ENCODE measurements at regions not wholly inside any gene's neighbourhood (a gene's known extent, or its start where the extent isn't known, plus 50 kb on each side); places are given as distances from the start of the nearest gene placed in this dataset.

GRCh38 chr3:124142389-124142970 lies 150.6 kb upstream of the ROPN1 start:
- no peak overlapping the region for H3K4me2 ChIP-seq (ENCODE audit: low read depth, low read length, poor library complexity, severe bottlenecking)
- no peaks in the 10 kb centered on the region for H3K79me2 ChIP-seq (ENCODE audit: insufficient read depth, low read length)
- no peaks in the 10 kb centered on the region for H3K27me3 ChIP-seq (ENCODE audit: low read length)
- no peak for TF ChIP-seq EZH2phosphoT487 (conservative IDR thresholded peaks at IDR 0.05; ENCODE audit: low read length)
- TF ChIP-seq, protein P1, sequence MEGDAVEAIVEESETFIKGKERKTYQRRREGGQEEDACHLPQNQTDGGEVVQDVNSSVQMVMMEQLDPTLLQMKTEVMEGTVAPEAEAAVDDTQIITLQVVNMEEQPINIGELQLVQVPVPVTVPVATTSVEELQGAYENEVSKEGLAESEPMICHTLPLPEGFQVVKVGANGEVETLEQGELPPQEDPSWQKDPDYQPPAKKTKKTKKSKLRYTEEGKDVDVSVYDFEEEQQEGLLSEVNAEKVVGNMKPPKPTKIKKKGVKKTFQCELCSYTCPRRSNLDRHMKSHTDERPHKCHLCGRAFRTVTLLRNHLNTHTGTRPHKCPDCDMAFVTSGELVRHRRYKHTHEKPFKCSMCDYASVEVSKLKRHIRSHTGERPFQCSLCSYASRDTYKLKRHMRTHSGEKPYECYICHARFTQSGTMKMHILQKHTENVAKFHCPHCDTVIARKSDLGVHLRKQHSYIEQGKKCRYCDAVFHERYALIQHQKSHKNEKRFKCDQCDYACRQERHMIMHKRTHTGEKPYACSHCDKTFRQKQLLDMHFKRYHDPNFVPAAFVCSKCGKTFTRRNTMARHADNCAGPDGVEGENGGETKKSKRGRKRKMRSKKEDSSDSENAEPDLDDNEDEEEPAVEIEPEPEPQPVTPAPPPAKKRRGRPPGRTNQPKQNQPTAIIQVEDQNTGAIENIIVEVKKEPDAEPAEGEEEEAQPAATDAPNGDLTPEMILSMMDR (IDR thresholded peaks at IDR 0.05; ENCODE audit: insufficient read depth, low read length, poor library complexity, severe bottlenecking), result no peak
- no peaks in the 10 kb centered on the region for H4K20me1 ChIP-seq (ENCODE audit: low read depth, low read length)
- H3K36me3 ChIP-seq (ENCODE audit: low read length), result no peaks in the 10 kb centered on the region
- no peak overlapping the region for H3K4me3 ChIP-seq (ENCODE audit: insufficient read depth, low read length, poor library complexity, severe bottlenecking)
- no peaks in the 10 kb centered on the region for H3F3A ChIP-seq (ENCODE audit: insufficient read depth)
- H3K9me3 ChIP-seq (ENCODE audit: insufficient read depth, low read length), result no peaks in the 10 kb centered on the region
- no peaks in the 10 kb centered on the region for H3K9me2 ChIP-seq (replicated peaks; ENCODE audit: insufficient read depth, low read length)
- no peak overlapping the region for H3K27ac ChIP-seq (ENCODE audit: low read depth, low read length)
- H2AFZ ChIP-seq (ENCODE audit: low read depth, low read length, severe bottlenecking), result no peak overlapping the region
- H3K9ac ChIP-seq (ENCODE audit: low read length), result no peak overlapping the region

DNA sequence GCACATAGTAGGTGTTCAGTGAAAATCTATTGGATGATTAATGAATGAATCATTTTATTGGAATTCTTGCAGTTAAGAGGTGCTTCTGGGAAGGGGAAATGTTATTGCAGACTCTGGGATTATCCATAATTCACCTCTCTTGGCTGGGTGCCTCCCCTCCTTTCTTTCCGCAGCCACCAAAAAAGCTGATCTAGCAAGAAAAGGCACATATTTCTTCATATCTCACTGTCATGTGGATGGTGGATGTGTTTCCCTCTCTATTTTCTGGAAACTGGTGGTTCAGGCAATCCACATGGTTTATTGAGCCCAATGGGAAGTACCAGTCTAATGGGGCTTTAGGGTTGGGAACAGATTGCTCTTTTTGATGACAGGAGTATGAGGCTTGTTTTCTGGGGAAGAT lies 151.1 kb upstream of the ROPN1 start:
- Histone ChIP-seq H3K9me3 (ENCODE audit: insufficient read depth, low read length) (no peaks in the 10 kb centered on the region), H3K79me2 (ENCODE audit: insufficient read depth, low read length) (no peaks in the 10 kb centered on the region), H3K4me3 (ENCODE audit: insufficient read depth, low read length, poor library complexity, severe bottlenecking) (no peak overlapping the region), H3K9me2 (replicated peaks; ENCODE audit: insufficient read depth, low read length) (no peaks in the 10 kb centered on the region), H4K20me1 (ENCODE audit: low read depth, low read length) (no peaks in the 10 kb centered on the region), H2AFZ (ENCODE audit: low read depth, low read length, severe bottlenecking) (no peak overlapping the region), H3K4me2 (ENCODE audit: low read depth, low read length, poor library complexity, severe bottlenecking) (no peak overlapping the region), H3K27me3 (ENCODE audit: low read length) (no peaks in the 10 kb centered on the region), H3K9ac (ENCODE audit: low read length) (no peak overlapping the region), H3K27ac (ENCODE audit: low read depth, low read length) (no peak overlapping the region), H3F3A (ENCODE audit: insufficient read depth) (no peaks in the 10 kb centered on the region), H3K36me3 (ENCODE audit: low read length) (no peaks in the 10 kb centered on the region)
- TF ChIP-seq, protein P1 (IDR thresholded peaks at IDR 0.05; ENCODE audit: insufficient read depth, low read length, poor library complexity, severe bottlenecking), result no peak
- TF ChIP-seq EZH2phosphoT487 (conservative IDR thresholded peaks at IDR 0.05; ENCODE audit: low read length), result no peak

DNA sequence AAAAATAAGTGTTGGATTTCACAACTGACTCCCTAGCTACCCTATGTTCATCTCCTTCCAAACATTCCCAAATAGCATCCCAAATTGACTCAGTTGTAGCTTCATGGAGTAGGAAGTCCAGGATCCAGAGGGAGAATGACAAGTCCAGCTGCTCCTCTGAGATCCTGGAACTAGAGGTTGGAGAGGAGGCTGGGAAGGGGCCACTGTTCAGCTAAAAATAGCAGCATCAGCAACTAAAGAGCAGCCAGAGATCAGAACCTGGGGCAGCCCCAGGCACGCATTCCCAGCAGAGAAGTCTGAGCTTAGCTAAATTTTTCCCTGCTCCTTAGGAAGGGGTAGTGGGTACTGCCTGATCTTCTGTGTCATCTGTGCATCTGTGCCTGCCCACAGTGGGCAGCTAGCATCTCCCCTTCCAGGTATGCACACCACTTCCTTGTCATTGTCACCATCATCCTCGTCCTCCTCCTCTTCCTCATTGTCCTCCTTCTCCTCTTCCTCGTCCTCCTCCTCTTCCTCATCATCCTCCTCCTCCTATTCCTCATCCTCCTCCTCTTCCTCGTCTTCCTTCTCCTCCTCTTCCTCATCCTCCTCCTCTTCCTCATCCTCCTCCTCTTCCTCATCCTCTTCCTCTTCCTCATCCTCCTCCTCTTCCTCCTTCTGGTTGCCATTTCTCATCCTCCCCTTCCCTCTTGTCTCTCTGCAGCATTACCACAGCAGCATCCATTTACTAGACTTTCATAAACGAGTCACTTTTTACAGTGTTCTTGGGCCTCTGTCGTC lies 152.3 kb upstream of the ROPN1 start:
- no peaks in the 10 kb centered on the region for H3K36me3 ChIP-seq (ENCODE audit: low read length)
- no peaks in the 10 kb centered on the region for H4K20me1 ChIP-seq (ENCODE audit: low read depth, low read length)
- H3K27me3 ChIP-seq (ENCODE audit: low read length), result no peaks in the 10 kb centered on the region
- TF ChIP-seq EZH2phosphoT487 (conservative IDR thresholded peaks at IDR 0.05; ENCODE audit: low read length), result no peak
- TF ChIP-seq, protein P1 (IDR thresholded peaks at IDR 0.05; ENCODE audit: insufficient read depth, low read length, poor library complexity, severe bottlenecking), result no peak
- no peaks in the 10 kb centered on the region for H3F3A ChIP-seq (ENCODE audit: insufficient read depth)
- H3K79me2 ChIP-seq (ENCODE audit: insufficient read depth, low read length), result no peaks in the 10 kb centered on the region
- H2AFZ ChIP-seq (ENCODE audit: low read depth, low read length, severe bottlenecking), result no peak overlapping the region
- H3K9ac ChIP-seq (ENCODE audit: low read length), result no peak overlapping the region
- no peak overlapping the region for H3K27ac ChIP-seq (ENCODE audit: low read depth, low read length)
- no peak overlapping the region for H3K4me2 ChIP-seq (ENCODE audit: low read depth, low read length, poor library complexity, severe bottlenecking)
- H3K4me3 ChIP-seq (ENCODE audit: insufficient read depth, low read length, poor library complexity, severe bottlenecking), result no peak overlapping the region
- no peaks in the 10 kb centered on the region for H3K9me3 ChIP-seq (ENCODE audit: insufficient read depth, low read length)
- H3K9me2 ChIP-seq (replicated peaks; ENCODE audit: insufficient read depth, low read length), result no peaks in the 10 kb centered on the region

All from SU-DHL-6 (cell line).